Stimulated activated CD4-positive, alpha-beta T cell treated with anti-CD3 and anti-CD28 coated beads, Interleukin-4, amount 100 ng/mL, for 24 hours (primary cell): ENCODE measurements at regions not wholly inside any gene's neighbourhood (a gene's known extent, or its start where the extent isn't known, plus 50 kb on each side); places are given as distances from the start of the nearest gene placed in this dataset.

Experiments
- DNase-seq: peaks from one replicate; pipeline ENCODE4 v3.0.0-alpha.2; 2020

DNA sequence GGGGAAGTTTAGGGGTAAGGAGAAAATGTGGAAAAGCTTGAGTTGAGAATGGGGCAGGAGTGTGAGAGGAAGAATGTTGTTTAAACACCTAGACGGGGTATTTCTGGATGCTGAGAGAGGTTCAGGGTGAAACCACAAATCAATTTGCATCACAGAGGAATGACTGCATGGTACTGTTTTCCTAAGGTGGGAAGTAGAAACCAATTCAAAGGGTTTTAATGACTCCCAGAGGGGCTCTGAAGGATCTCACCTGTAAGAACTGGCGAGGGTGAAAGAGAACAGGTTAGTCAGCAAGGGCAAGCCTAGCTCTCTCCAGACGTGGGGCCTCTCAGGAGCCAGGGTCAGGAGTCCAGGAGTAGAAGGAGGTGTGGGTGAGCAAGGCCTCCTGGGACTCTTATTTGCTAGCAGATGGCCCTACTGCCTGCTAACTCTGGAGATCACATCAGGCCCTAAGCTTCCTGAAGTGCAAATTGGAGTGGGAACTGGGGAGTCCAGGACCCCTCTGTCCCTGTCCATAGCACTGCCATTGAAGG lies 133.0 kb upstream of the CELF4 start:
- DNase-seq = no peak

DNA sequence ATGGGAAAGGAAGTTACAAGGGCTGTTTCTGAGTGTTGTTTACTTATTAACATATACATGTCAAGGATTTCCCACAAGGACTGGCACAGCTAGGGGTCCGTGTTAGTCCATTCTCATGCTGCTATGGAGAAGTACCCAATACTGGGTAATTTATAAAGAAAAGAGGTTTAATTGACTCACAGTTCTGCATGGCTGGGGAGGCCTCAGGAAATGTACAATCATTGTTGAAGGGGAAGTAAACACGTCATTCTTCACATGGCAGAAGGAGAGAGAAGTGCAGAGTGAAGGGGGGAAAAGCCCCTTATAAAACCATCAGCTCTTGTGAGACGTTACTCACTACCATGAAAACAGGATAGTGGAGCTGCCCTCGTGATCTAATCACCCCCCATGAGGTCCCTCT lies 128.9 kb upstream of the CELF4 start:
- no peak for DNase-seq

DNA sequence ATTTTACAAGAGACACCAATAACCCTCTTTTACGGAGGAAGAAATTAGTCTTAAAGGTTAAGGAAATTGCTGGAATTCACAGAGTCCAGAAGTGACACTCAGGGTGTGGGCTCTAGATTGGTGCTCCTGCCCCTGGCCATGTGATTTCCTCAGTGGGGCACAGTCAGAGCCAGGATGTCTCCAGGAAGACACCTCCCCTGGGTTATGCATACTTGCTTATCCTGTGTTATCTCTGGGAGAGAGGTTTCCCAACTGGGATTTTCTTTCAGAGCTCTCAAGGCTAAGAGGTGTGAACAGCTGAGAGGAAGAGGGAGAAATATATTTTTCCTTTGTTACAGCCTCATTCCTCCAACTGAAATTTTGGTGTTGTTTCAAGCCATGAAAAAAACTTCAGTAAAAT lies 125.6 kb upstream of the CELF4 start:
- no peak for DNase-seq

DNA sequence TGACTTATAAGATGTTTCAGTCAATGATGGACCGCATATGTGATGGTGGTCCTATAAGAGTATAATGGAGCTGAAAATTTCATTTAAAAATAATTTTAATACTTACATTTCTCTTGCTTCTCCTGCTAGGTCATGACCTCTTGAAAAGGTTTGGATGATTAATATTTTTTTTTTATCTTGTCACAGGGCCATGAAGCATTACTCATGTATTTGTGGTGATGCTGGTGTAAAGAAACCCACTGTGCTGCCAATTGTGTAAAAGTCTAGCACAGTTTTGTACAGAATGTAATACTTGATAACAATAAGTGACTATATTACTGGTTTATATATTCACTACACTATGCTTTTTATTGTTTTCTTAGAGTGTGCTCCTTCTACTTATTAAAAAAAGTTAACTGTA lies 124.2 kb upstream of the CELF4 start:
- no peak for DNase-seq

DNA sequence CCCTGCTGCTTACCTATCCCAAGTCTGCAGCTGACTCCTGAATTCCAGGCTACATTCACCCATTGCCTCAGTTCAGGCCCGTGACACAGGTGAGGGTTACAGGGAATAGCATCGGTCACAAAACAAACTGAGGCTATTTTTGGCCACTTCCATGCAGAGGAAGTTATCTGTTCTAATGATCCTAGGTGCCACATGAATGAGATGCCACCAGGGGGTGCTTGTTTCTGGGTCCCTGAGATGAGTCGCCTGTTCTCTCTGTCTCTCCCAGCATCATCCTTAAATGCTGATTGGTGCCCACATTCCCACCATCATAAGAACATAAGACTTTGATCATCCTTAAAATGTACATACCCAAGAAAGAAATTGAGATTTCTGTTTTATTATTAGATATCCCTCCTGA lies 119.0 kb upstream of the CELF4 start:
- DNase-seq = no peak

DNA sequence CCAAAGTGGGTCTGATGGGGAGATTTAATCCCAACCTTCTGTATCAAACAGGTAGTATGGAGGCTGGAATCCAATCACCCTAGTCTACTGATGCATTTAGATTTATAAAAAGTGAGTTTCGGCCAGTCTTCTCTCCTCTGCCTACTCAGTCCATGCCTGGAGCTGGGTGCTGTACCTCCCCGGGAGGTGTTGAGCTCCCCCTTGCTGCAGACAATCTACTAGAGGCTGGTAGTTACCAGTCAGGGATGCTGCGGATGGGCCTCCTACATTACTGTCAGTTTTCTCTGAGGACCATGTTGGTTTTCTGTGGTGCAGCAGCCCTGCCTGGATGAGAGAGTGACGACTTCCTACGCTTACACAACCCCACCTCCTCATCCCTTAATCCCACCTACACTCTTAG lies 118.6 kb upstream of the CELF4 start:
- no peak for DNase-seq

DNA sequence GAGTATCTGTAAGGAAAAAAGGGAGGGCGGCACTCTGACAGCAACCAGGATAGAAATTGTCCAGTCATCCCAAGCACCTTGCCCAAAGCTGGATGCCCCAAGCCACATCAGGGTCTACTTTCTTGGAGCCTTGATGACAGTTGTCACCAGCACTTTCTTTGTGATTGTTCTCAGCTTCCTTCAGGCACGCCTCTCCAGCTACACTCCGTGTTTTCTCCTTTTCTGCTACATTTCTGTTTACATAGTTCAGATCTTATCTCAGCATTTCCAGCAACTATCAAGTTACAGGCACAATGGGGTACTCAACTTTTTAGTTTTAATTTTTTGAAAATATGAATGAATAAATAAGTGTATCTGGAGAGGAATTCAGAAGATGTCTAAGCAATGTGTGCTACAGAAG lies 115.3 kb upstream of the CELF4 start:
- DNase-seq = no peak

DNA sequence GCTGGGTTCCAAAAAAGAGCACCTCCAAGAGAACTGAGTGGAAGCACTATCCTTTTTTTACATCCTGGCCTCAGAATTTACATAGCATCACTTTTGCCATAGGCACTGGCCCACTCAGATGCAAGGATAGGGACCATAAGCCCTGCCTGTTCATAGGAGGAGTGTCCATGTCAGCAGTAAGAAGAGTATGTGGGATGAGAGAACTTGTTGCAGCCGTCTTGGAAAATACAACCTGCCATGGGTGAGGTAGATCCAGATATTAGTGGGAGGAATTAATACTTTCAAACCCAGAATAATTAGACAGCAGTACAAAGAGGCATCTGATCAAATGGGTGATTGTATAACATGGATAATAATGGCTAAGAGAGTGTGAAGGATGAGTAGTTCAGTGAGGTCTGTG lies 110.7 kb upstream of the CELF4 start:
- DNase-seq = no peak

DNA sequence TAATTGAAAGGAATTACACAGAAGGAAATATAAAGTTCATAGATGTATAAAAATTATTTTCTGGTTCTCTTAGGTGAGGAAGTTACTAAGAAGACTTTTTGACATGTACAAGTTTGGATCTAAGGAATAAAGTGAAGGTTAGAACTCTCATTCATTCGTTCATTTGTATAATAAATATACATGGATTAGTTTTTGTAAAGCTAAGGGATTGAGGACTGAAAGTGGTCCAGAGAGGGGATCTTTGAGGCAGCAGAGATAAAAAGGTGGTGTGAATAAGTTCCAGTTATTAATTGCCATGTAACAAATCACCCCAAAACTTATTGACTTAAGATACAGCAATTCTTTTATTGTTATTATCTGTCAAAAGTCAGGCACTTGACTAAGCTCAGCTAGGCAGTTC lies 110.1 kb upstream of the CELF4 start:
- no peak for DNase-seq

DNA sequence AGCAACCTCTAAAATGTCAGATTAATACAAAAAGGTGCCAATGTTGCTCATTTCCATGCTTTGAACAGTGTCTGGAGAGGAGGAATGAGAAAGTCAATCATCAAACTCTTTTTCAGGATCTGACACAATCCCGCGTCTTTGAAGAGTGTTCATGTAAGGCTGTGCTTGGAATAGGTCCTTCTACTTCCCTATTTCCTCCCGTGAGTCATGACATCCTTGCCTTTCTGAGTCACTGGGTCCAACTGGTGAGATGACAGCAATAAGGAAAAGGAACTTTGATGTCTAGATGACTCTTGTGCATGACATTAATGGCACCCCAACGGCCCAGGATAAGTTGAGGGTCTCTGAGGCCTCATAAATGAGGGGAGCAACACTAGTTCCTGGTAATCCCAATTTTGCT lies 109.0 kb upstream of the CELF4 start:
- no peak for DNase-seq

DNA sequence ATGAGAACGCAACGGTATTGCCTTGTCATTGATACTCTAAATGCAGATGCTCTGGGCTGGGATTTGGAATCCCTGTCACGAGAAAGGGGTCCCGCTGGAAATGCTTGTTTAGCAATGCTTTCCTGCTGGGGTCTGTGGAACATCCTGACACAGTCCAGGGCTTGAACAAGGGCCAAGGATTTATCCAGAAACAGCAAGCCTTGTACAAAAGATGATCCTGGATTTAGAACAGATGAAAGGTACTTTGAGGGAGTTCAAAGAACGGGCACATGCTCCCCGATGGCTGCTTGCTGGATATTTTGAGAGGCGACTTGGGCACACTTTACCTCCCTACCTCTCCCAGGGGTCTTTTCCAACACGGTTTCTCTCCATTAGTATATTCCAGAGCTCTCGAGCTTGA lies 108.1 kb upstream of the CELF4 start:
- DNase-seq = no peak

DNA sequence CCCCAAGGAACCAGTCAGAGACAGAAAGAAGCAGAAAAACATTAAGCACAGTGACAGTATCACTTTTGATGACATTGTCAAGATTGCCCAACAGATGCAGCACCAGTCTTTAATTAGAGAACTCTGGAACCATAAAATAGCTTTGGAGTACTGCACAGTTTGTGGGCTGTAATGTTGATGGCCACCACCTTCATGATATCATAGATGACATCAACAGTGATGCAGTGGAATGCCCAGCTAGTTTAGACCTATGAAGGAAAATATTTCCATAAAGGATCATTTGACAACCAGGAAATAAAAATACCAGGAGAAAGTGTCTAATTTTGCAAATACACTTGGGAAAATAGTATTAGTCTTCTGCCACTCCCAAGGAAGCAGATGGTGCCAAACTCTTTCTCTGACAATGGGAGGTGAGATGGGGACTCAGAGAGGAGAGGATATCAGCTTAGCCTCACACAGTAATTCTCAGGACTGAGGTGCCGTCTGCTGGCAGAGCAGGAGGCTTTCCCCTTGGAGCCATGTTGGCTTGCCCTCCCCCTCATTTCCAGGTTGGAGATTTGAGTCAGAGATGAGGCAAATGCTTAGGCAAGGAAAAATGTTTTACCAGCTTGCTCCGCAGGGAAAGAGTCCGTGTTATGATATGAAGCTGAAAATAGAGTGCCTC lies 107.5 kb upstream of the CELF4 start:
- DNase-seq = no peak

DNA sequence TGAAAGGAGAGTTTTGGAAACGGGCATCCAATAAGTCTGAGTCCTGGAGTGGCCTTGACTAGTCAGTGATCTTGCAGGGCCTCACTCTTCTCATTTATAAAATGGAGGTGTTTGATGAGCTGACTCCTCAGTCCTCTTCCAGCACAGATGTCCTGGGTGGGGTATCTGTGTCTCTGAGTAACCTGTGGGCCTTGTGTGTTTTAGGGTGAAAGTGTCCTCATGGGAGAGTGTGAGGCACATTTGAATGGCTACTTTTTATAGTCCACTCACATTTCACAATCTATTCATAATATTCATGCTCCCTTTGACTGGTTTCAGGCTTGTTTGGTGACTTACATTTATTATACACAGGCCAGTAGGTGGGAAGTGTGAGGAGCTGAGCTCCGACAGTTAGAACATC lies 106.4 kb upstream of the CELF4 start:
- DNase-seq = no peak

DNA sequence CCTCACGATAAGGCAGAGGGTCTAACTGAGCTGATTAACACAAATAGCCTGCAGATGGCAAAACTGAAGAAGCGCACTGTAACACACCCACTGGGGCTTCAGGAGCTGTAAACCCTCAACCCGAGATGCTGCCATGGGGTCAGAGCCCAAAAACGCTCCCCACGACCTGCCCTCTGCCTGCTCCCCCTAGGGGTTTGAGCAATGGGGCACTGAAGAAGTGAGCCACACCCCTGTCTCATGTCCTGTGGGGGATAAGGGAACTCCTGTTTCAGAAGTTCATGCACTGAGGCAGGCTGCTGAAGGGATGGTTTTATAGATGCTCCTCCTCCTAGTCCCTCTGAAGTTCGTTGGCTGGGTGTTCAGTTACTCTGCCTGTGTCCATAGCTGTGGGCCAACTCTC lies 105.9 kb upstream of the CELF4 start:
- no peak for DNase-seq

DNA sequence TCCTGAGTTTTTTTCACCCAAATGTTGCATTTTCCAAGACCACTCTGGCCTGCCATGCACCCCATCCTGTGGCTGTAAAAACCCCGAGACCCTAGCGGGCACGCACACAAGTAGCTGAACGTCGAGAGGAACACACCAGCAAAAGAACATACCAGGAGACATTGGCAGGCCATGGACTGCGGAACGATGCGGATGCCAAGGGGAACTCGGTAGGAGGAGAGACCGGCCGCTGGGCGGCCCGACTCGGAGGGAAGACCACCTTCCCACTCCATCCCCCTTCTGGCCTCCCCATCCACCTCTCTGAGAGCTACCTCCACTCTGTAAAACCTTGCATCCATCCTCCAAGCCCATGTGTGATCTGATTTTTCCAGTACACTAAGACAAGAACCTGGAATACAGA lies 105.5 kb upstream of the CELF4 start:
- DNase-seq = no peak

DNA sequence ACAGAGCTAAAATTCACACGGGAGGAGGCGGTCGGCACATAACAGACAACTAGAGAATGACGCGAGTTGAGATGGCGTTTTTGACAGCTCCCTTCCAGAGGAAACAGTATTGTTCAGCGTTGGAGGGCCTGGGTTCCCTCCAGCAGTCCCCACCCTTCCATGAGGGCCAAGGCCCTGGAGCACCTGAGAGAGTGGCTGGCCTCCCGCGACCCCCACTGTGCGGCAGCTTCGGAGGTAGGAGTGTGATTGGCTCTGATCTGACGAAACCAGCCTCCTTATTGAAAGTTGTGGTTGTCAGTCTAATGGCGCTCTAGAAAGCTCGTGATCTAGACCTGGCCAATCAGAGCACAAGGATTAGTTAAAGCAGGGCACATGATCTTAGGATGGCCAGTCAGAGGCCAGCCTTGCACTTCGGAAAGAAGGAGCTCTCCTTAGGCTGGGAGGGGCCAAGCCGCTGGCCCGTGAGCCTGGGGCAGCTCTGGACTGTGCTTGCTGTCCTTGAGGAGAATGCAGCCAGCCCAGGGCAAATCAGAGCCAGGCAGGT lies 104.5 kb upstream of the CELF4 start:
- no peak for DNase-seq

DNA sequence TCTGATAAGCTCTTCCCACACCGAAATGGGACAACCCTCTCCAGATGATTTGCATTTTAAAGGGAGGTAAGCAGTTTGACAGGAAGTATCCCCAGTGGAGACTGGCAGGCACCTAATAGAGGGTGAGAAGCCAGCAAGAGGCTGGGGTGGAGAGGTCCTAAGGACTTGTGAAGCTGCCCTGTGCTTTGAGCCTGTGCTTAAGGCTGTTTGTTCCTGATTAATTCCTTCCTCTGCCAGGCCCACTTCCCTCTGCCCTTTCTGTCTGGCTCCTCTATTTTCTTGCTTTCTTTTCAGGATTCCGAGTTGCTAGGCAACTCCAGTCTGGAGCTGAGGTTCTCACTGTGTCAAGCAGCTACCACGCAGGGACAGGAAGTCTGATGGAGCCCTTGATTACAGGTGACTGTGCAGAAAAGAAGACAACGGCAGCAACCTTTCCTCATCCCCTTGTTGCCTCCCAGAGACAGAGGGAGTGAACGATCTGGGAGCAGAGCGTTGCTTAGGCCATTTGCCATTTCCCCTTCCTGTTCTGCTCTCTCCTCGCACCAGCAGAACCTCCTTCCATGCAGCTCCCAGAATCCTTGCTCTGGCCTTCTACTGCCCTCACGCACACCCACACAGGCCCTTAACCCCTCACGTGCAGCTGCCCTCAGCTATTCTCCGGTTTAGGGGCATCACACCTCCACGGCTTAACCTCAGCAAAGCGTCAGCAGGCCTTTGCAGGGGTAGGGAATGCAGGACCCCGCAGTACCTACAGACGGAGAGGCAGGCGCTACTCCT lies 103.6 kb upstream of the CELF4 start:
- DNase-seq = no peak

DNA sequence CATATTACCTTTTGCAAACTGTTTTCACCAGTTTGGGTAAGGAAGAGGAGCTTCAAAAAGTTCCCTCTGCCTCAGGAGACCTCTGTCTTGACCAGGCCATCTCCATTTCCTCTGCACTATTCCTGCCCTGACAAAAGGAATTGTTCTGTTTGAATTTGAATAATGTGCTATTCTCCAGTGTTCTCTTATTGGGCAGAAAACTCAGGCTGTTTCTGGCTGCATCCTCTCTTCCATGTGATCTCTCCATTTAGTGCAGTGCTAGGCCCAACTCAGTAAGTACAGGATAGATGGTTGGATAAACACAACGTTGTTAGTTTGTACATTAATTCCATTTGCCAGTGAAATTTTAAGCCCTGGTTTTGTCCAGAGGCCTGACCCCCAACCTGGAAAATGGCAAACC lies 102.2 kb upstream of the CELF4 start:
- DNase-seq = no peak

DNA sequence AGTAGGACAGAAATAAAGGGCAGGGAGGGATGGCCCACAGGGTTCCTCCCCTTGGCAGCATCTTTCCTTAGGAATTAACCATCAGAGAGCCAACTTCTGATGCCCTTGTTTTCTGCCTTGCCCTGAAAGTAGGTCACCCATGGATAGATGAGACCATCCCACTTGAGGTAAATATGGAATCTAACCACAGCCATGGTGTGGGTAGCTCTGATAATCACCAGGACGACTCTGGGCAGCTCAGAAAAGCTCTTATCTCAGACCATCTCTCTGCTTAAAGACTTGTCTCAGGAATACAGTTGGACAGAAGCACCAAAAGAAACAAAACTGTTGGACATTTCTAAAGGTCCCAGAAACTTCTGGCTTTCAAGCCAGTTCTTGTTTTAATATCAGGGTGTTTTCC lies 101.4 kb upstream of the CELF4 start:
- no peak for DNase-seq

DNA sequence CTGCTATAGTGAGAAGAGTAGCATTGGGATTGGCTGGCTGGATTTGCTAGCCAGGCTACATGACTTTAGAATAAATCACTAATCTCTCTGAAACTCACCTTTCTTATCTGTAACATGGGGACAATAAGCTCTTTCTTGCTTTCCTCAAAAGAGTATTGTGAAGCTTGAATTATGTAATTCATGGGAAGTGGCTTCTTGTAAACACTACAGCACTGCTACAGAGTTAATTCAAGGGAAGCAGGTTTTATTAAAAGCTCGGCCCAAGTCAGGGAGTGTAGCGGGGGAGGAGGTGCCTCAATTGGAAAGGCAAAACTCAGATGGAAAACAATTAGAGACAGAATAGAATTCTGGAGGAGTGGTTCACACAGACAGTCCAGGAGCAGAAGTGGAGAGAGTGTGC lies 100.9 kb upstream of the CELF4 start:
- DNase-seq = no peak

DNA sequence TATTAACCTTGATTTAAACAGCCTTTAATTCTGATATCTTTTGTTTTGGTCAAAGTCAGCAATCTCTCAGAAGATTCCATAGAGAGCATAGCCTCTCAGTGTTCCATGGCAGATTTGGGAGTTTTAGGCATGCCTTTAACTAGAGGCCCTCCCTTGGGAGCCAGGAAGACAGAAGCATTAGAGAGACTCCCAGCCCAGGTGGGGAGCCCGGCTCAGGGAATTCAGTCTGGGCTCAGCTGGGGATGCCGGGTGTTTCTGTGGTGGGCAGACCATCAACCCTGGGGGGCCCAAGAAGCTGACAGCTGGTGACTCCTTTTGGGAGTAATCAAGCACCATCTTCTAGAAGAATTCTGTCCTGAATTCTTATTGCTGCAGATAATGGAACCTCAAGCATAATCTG lies 99.7 kb upstream of the CELF4 start:
- no peak for DNase-seq

DNA sequence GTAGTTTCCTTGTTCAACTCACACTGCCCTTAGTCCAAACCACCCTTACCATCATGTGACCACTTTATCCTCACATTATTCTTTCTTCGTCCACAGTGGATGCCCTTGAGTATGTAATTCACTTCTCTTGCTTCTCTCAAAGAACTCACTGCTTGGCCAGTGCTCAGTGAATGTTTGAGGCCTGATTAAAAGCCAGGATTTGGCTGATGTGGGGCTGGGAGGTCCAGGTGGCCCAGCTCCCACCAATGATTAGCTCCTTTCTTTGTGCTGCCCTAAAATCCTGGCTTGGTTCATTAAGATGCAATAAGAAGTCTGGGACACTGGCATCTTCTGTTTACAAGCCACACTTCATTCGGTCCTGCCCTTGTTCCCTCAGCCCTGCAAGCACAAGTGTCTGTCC lies 97.8 kb upstream of the CELF4 start:
- no peak for DNase-seq

DNA sequence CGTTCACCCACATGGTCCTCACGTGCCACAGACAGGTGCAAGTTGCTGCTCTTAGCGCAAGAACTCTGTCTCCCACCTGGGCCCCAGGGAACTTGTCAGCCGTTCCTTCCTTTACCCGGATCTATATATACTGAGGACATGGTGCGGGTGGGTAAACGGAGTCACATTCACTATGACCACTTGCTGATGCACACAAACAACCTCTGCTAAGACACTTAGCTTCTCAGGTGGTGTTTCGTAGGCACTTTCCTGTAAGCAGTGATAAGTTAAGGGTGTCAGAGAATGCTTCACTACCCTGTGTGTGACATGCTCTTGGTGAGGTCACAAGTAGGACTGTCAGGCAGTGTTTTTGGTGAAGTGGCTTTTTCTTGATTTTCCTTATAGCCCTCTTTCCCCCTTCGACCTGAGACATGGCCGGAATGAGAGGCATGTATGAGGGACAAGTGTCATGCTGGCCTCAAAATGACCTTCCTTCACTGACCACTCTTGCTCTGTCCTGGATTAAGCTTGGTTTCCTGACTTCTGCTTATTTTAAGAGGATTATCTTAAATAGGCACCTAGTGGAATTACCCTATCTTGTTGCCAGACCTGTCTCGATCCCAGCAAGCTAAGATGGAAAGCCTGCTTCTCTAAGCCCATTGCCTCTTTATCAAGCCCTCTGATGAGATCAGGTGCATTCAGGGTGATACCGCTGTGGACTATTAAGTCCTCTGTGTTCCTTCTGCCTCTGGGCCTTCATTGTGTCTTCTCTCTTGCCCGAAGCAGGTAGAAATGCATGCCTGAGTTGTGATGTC lies 97.1 kb upstream of the CELF4 start:
- DNase-seq = no peak

DNA sequence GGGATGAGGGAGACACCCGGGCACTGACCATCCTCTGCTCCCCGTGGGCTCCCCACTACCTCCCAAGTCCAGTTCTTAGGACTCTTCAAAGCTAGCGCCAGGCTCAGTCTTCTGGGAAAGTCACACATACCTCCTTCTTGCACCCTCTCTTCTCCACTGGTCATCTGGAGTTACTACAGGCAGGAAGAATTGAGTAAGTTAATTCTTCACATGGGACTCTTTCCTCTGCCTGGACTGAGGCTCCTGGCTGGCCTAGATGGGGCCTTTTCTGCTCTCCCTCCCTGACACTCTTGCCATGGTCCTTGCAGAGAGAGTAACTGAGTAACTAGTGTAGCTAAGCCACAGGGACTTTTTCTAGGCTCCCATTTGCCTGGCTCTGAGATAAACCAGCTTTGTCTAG lies 96.5 kb upstream of the CELF4 start:
- no peak for DNase-seq
